GM10248 (cell line): ENCODE measurements at regions not wholly inside any gene's neighbourhood (a gene's known extent, or its start where the extent isn't known, plus 50 kb on each side); places are given as distances from the start of the nearest gene placed in this dataset.
"Not testable (repeated sequence)": the region's sequence is repeated elsewhere in the genome, so short reads cannot be mapped to it uniquely, and the experiment has no call there.

Experiments used
- CTCF ChIA-PET: fragments of 300-600 bp; sonication (Branson Sonifier 250); formaldehyde crosslinking; extraction: SDS; loops from one replicate; lab custom pipeline; 2021; ENCODE audit warnings: antibody characterized with exemption; lab: Yijun Ruan, JAX
- POLR2A ChIA-PET: fragments of 350-650 bp; sonication (Branson Sonifier 250); formaldehyde crosslinking; extraction: SDS; loops from one replicate; lab custom pipeline; 2020; ENCODE audit warnings: antibody characterized with exemption; lab: Yijun Ruan, JAX
- DNase-seq: peaks from one replicate; pipeline ENCODE4 v3.0.0; 2012; ENCODE audit errors: extremely low spot score
- CTCF ChIP-seq: IDR thresholded peaks from 2 replicates; pipeline ENCODE4 v1.5.1; 2012; ENCODE audit warnings: mild to moderate bottlenecking, low read depth; ENCODE audit errors: extremely low read depth, missing control alignments, control extremely low read depth

GRCh38 chr1:219415915-219416314, 197.0 kb downstream of the ZC3H11B start:
- POLR2A ChIA-PET = no interaction called here
- CTCF ChIA-PET = interaction anchor here (2.0 kb wide), 1 partner anchor 9 kb away, joined by 5 read pairs; no protein-coding TSS in a partner anchor
- DNase-seq = no peak
- no peak for TF ChIP-seq CTCF

- TF ChIP-seq CTCF = no peak
- ChIA-PET CTCF (interaction anchor here (2.0 kb wide), 1 partner anchor 8 kb away, joined by 5 read pairs; no protein-coding TSS in a partner anchor), POLR2A (no interaction called here)
- DNase-seq = no peak
Measured at GRCh38 chr1:219415433-219415832, 197.5 kb downstream of the ZC3H11B start.

- no peak for TF ChIP-seq CTCF
- ChIA-PET CTCF (interaction anchor here (0.8 kb wide), 1 partner anchor 11 kb away, joined by 4 read pairs; no protein-coding TSS in a partner anchor), POLR2A (no interaction called here)
- no peak for DNase-seq
Measured at GRCh38 chr1:219414250-219414649, 198.7 kb downstream of the ZC3H11B start.

GRCh38 chr1:219413536-219413935, 199.4 kb downstream of the ZC3H11B start:
- TF ChIP-seq CTCF = no peak
- CTCF ChIA-PET = no interaction called here
- POLR2A ChIA-PET = no interaction called here
- DNase-seq = no peak

- POLR2A ChIA-PET = no interaction called here
- no peak for DNase-seq
- CTCF ChIA-PET = interaction anchor here (0.7 kb wide), 1 partner anchor 15 kb away, joined by 3 read pairs; no protein-coding TSS in a partner anchor
- no peak for TF ChIP-seq CTCF
Measured at GRCh38 chr1:219412772-219413171, 200.1 kb downstream of the ZC3H11B start.

GRCh38 chr1:219410721-219411120, 202.2 kb downstream of the ZC3H11B start:
- POLR2A ChIA-PET, DNase-seq: not testable (repeated sequence)
- CTCF ChIA-PET = interaction anchor here (1.7 kb wide), 1 partner anchor 15 kb away, joined by 3 read pairs; no protein-coding TSS in a partner anchor

GRCh38 chr1:219405531-219406331, 207.2 kb downstream of the ZC3H11B start:
- CTCF ChIA-PET = interaction anchor here (1.0 to 1.4 kb wide), 3 partner anchors 20 to 60 kb away, joined by 3 to 5 read pairs (median 3); no protein-coding TSS in a partner anchor
- POLR2A ChIA-PET = no interaction called here
- no peak for DNase-seq
- no peak for TF ChIP-seq CTCF
